ENCODE measurements at regions not wholly inside any gene's neighbourhood (a gene's known extent, or its start where the extent isn't known, plus 50 kb on each side); places are given as distances from the start of the nearest gene placed in this dataset.
A peak's percentile ranks its signal among the peaks of the same experiment; 100 is the strongest.

GRCh38 chr4:137180349-137180748 is 351.9 kb downstream of the PCDH18 start:
- 46% methylated on average over 4 of the region's 4 CpGs for WGBS
- Histone ChIP-seq H2BK5ac (ENCODE audit: low read depth, low read length, poor library complexity, severe bottlenecking) (no peak overlapping the region), H3K27ac (ENCODE audit: low read length, poor library complexity, severe bottlenecking) (no peak overlapping the region), H2BK120ac (ENCODE audit: low read depth, low read length) (no peak overlapping the region), H2AK5ac (ENCODE audit: low read length, severe bottlenecking) (no peak overlapping the region), H3K27me3 (ENCODE audit: control insufficient read depth in 1 of 2, insufficient read depth in 1 of 2, low read length in 2 of 2) (no peaks in the 10 kb centered on the region), H2BK12ac (ENCODE audit: low read length in 2 of 2) (no peak overlapping the region), H3K4ac (ENCODE audit: low read depth in 1 of 2, low read length in 2 of 2) (no peak overlapping the region), H3K4me3 (ENCODE audit: insufficient read depth in 1 of 2, low read depth in 1 of 2, low read length in 2 of 2) (no peak overlapping the region), H3K79me1 (replicated peaks; ENCODE audit: low read length, poor library complexity, severe bottlenecking) (no peaks in the 10 kb centered on the region), H3K4me2 (ENCODE audit: low read length, poor library complexity, severe bottlenecking) (no peak overlapping the region), H3K9me3 (ENCODE audit: control insufficient read depth, low read length) (no peaks in the 10 kb centered on the region), H3K9ac (ENCODE audit: low read length) (no peak overlapping the region), H4K8ac (ENCODE audit: low read length) (no peak overlapping the region), H3K4me1 (ENCODE audit: control insufficient read depth, insufficient read depth, low read depth, low read length) (no peaks in the 10 kb centered on the region), H2BK15ac (ENCODE audit: low read depth, poor library complexity, severe bottlenecking) (no peak overlapping the region), H3K18ac (ENCODE audit: low read depth in 1 of 2, low read length in 2 of 2) (no peak overlapping the region), H3K23ac (ENCODE audit: low read length in 2 of 2) (no peak overlapping the region), H4K91ac (ENCODE audit: low read length) (no peak overlapping the region), H3K14ac (ENCODE audit: low read length in 2 of 2) (no peak overlapping the region), H2AFZ (ENCODE audit: low read depth, low read length) (no peak overlapping the region), H3K36me3 (ENCODE audit: control insufficient read depth in 1 of 2, insufficient read depth in 2 of 2, low read depth in 1 of 2, low read length in 2 of 2) (no peaks in the 10 kb centered on the region)
- no peak for DNase-seq

GRCh38 chr4:137156807-137157206 is 375.5 kb downstream of the PCDH18 start:
- no peaks in the 10 kb centered on the region for H3K36me3 ChIP-seq (ENCODE audit: control insufficient read depth in 1 of 2, insufficient read depth in 2 of 2, low read depth in 1 of 2, low read length in 2 of 2)
- 100% methylated on average over 1 of the region's 1 CpG for WGBS

GRCh38 chr4:137156054-137156453 is 376.2 kb downstream of the PCDH18 start:
- no peak overlapping the region for H2BK5ac ChIP-seq (ENCODE audit: low read depth, low read length, poor library complexity, severe bottlenecking)
- no peak overlapping the region for H2AFZ ChIP-seq (ENCODE audit: low read depth, low read length)
- H2BK15ac ChIP-seq (ENCODE audit: low read depth, poor library complexity, severe bottlenecking), result no peak overlapping the region
- H3K79me1 ChIP-seq (replicated peaks; ENCODE audit: low read length, poor library complexity, severe bottlenecking), result no peaks in the 10 kb centered on the region
- H3K9ac ChIP-seq (ENCODE audit: low read length), result peak overlapping the region; percentile 66
- H3K4ac ChIP-seq (ENCODE audit: low read depth in 1 of 2, low read length in 2 of 2), result no peak overlapping the region
- no peak overlapping the region for H3K23ac ChIP-seq (ENCODE audit: low read length in 2 of 2)
- no peak overlapping the region for H3K4me2 ChIP-seq (ENCODE audit: low read length, poor library complexity, severe bottlenecking)
- no peak overlapping the region for H2BK12ac ChIP-seq (ENCODE audit: low read length in 2 of 2)
- no peak overlapping the region for H3K27ac ChIP-seq (ENCODE audit: low read length, poor library complexity, severe bottlenecking)
- no peaks in the 10 kb centered on the region for H3K27me3 ChIP-seq (ENCODE audit: control insufficient read depth in 1 of 2, insufficient read depth in 1 of 2, low read length in 2 of 2)
- WGBS, result no CpG with 5 or more reads among the region's 1 CpG
- no peak overlapping the region for H4K8ac ChIP-seq (ENCODE audit: low read length)
- H3K4me1 ChIP-seq (ENCODE audit: control insufficient read depth, insufficient read depth, low read depth, low read length), result no peaks in the 10 kb centered on the region
- no peak overlapping the region for H3K14ac ChIP-seq (ENCODE audit: low read length in 2 of 2)
- no peak overlapping the region for H3K4me3 ChIP-seq (ENCODE audit: insufficient read depth in 1 of 2, low read depth in 1 of 2, low read length in 2 of 2)
- peak; percentile 3 for DNase-seq
- H3K36me3 ChIP-seq (ENCODE audit: control insufficient read depth in 1 of 2, insufficient read depth in 2 of 2, low read depth in 1 of 2, low read length in 2 of 2), result no peaks in the 10 kb centered on the region
- no peaks in the 10 kb centered on the region for H3K9me3 ChIP-seq (ENCODE audit: control insufficient read depth, low read length)
- H2AK5ac ChIP-seq (ENCODE audit: low read length, severe bottlenecking), result no peak overlapping the region
- H4K91ac ChIP-seq (ENCODE audit: low read length), result no peak overlapping the region
- no peak overlapping the region for H2BK120ac ChIP-seq (ENCODE audit: low read depth, low read length)
- no peak overlapping the region for H3K18ac ChIP-seq (ENCODE audit: low read depth in 1 of 2, low read length in 2 of 2)

More at GRCh38 chr4:137156807-137157206, 375.5 kb downstream of the PCDH18 start:
- Histone ChIP-seq H2BK120ac (ENCODE audit: low read depth, low read length) (no peak overlapping the region), H3K14ac (ENCODE audit: low read length in 2 of 2) (no peak overlapping the region), H3K18ac (ENCODE audit: low read depth in 1 of 2, low read length in 2 of 2) (no peak overlapping the region), H3K4ac (ENCODE audit: low read depth in 1 of 2, low read length in 2 of 2) (no peak overlapping the region), H4K91ac (ENCODE audit: low read length) (no peak overlapping the region), H3K27ac (ENCODE audit: low read length, poor library complexity, severe bottlenecking) (no peak overlapping the region), H3K4me1 (ENCODE audit: control insufficient read depth, insufficient read depth, low read depth, low read length) (no peaks in the 10 kb centered on the region), H2AFZ (ENCODE audit: low read depth, low read length) (no peak overlapping the region), H3K79me1 (replicated peaks; ENCODE audit: low read length, poor library complexity, severe bottlenecking) (no peaks in the 10 kb centered on the region), H3K9me3 (ENCODE audit: control insufficient read depth, low read length) (no peaks in the 10 kb centered on the region), H2BK15ac (ENCODE audit: low read depth, poor library complexity, severe bottlenecking) (no peak overlapping the region), H4K8ac (ENCODE audit: low read length) (no peak overlapping the region), H3K27me3 (ENCODE audit: control insufficient read depth in 1 of 2, insufficient read depth in 1 of 2, low read length in 2 of 2) (no peaks in the 10 kb centered on the region), H3K23ac (ENCODE audit: low read length in 2 of 2) (no peak overlapping the region), H3K9ac (ENCODE audit: low read length) (peak overlapping the region; percentile 66), H2AK5ac (ENCODE audit: low read length, severe bottlenecking) (no peak overlapping the region), H2BK12ac (ENCODE audit: low read length in 2 of 2) (no peak overlapping the region), H3K4me3 (ENCODE audit: insufficient read depth in 1 of 2, low read depth in 1 of 2, low read length in 2 of 2) (no peak overlapping the region), H3K4me2 (ENCODE audit: low read length, poor library complexity, severe bottlenecking) (no peak overlapping the region), H2BK5ac (ENCODE audit: low read depth, low read length, poor library complexity, severe bottlenecking) (no peak overlapping the region)
- no peak for DNase-seq

GRCh38 chr4:137131201-137131600 is 401.1 kb downstream of the PCDH18 start:
- Histone ChIP-seq H3K18ac (ENCODE audit: low read depth in 1 of 2, low read length in 2 of 2) (no peak overlapping the region), H2BK15ac (ENCODE audit: low read depth, poor library complexity, severe bottlenecking) (no peak overlapping the region), H2BK12ac (ENCODE audit: low read length in 2 of 2) (no peak overlapping the region), H3K4me1 (ENCODE audit: control insufficient read depth, insufficient read depth, low read depth, low read length) (no peaks in the 10 kb centered on the region), H3K79me1 (replicated peaks; ENCODE audit: low read length, poor library complexity, severe bottlenecking) (no peaks in the 10 kb centered on the region), H3K27ac (ENCODE audit: low read length, poor library complexity, severe bottlenecking) (no peak overlapping the region), H2BK120ac (ENCODE audit: low read depth, low read length) (no peak overlapping the region), H3K27me3 (ENCODE audit: control insufficient read depth in 1 of 2, insufficient read depth in 1 of 2, low read length in 2 of 2) (no peaks in the 10 kb centered on the region), H3K4me3 (ENCODE audit: insufficient read depth in 1 of 2, low read depth in 1 of 2, low read length in 2 of 2) (no peak overlapping the region), H3K9ac (ENCODE audit: low read length) (no peak overlapping the region), H3K9me3 (ENCODE audit: control insufficient read depth, low read length) (no peaks in the 10 kb centered on the region), H2BK5ac (ENCODE audit: low read depth, low read length, poor library complexity, severe bottlenecking) (no peak overlapping the region), H3K36me3 (ENCODE audit: control insufficient read depth in 1 of 2, insufficient read depth in 2 of 2, low read depth in 1 of 2, low read length in 2 of 2) (peaks cover 0 to 3% of the 10 kb centered on the region in 2 experiments), H4K8ac (ENCODE audit: low read length) (no peak overlapping the region), H2AFZ (ENCODE audit: low read depth, low read length) (no peak overlapping the region), H3K14ac (ENCODE audit: low read length in 2 of 2) (no peak overlapping the region), H3K23ac (ENCODE audit: low read length in 2 of 2) (no peak overlapping the region), H2AK5ac (ENCODE audit: low read length, severe bottlenecking) (no peak overlapping the region), H3K4me2 (ENCODE audit: low read length, poor library complexity, severe bottlenecking) (no peak overlapping the region), H3K4ac (ENCODE audit: low read depth in 1 of 2, low read length in 2 of 2) (no peak overlapping the region), H4K91ac (ENCODE audit: low read length) (no peak overlapping the region)
- DNase-seq, result no peak
